GM12864 (cell line): ENCODE measurements at regions not wholly inside any gene's neighbourhood (a gene's known extent, or its start where the extent isn't known, plus 50 kb on each side); places are given as distances from the start of the nearest gene placed in this dataset.

ENCODE experiments used
- DNase-seq: peaks from one replicate; pipeline ENCODE4 v3.0.0-alpha.2; 2011; ENCODE audit warnings: low read depth
- H3K4me3 ChIP-seq: 2 replicates; pipeline ENCODE4 v1.5.1; 2011; ENCODE audit warnings: mild to moderate bottlenecking, low read depth, low read length, control low read depth
- CTCF ChIP-seq: IDR thresholded peaks from 2 replicates; pipeline ENCODE4 v1.5.1; 2011; ENCODE audit warnings: low read depth, mild to moderate bottlenecking, moderate library complexity, low read length, control low read depth, inconsistent platforms; ENCODE audit errors: missing control alignments

GRCh38 chr10:130443066-130443465 lies 306.9 kb downstream of the GLRX3 start:
- no peak for TF ChIP-seq CTCF
- no peak overlapping the region for H3K4me3 ChIP-seq
- no peak for DNase-seq

GRCh38 chr10:130453036-130453720 lies 317.0 kb downstream of the GLRX3 start:
- no peak for TF ChIP-seq CTCF
- no peak for DNase-seq
- no peak overlapping the region for H3K4me3 ChIP-seq

GRCh38 chr10:130453721-130454542 lies 317.7 kb downstream of the GLRX3 start:
- no peak for TF ChIP-seq CTCF
- H3K4me3 ChIP-seq: no peak overlapping the region
- DNase-seq: no peak

GRCh38 chr10:130454543-130455000 lies 318.4 kb downstream of the GLRX3 start:
- H3K4me3 ChIP-seq: no peak overlapping the region
- no peak for DNase-seq
- TF ChIP-seq CTCF: no peak

- no peak for TF ChIP-seq CTCF
- H3K4me3 ChIP-seq: no peak overlapping the region
- no peak for DNase-seq
Observed at GRCh38 chr10:130455111-130455695, 319.0 kb downstream of the GLRX3 start.

- no peak for DNase-seq
- TF ChIP-seq CTCF: no peak
- no peak overlapping the region for H3K4me3 ChIP-seq
Observed at GRCh38 chr10:130455791-130456190, 319.6 kb downstream of the GLRX3 start.
